ENCODE measurements at regions not wholly inside any gene's neighbourhood (a gene's known extent, or its start where the extent isn't known, plus 50 kb on each side); places are given as distances from the start of the nearest gene placed in this dataset.

- DNase-seq, result no peak
Observed at GRCh38 chr20:39280875-39281274, 318.7 kb downstream of the DHX35 start.

GRCh38 chr20:39278230-39278788 lies 316.2 kb downstream of the DHX35 start:
- DNase-seq, result no peak

DNA sequence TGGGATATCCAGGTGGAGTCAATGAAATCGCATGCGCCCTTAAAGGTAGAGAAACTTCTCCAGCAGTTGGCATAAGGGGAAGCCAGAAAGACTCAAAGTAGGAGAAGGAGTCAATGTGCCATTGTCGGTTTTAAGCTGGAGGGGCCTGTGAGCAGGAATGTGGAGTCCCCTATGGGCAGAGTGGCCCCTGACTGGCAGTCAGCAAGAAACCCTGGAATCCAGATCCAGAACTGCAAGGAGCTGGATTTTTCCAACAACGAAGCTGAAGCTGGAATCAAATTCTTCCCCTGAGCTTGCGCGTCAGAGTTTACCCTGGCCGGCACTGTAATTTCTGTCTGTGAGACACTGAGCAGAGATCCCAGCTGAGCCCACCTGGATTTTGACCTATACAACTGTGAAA lies 315.0 kb downstream of the DHX35 start:
- DNase-seq, result no peak

DNA sequence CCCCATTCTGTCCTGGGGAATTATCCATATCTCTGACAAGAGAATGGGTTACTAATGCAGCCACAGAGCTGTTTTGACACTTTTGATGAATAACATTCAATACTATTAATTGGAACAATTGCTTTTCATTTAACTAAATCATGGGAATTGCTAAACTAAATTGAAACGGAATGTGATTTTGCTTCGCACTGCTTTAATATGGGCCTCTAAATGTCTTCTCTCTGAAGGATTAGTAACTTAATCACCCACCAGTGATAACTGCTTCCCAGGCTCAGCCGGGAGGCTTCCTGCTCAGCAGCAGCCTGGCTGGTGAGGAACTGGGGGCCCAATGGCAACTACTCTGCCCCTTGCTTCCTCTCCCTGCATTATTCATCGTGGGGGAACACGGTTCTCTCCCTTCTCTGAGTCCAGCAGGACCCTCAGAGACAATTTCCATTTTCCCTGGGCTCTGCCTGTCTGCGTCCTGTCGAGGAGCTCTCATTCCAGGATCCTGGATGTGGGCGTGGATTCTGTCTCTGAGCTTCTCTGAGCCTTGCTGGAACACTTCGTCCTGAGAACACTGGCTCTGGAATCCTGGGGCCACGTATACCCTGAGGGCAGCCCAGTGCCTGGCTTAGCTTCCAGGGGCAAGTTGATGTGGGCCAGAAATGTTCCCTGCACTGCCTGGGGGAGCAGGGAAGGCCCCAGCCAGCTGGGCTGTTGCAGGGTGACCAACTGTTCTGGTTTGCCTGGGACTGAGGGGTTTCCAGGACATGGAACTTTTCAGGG lies 308.9 kb downstream of the DHX35 start:
- DNase-seq, result no peak

DNA sequence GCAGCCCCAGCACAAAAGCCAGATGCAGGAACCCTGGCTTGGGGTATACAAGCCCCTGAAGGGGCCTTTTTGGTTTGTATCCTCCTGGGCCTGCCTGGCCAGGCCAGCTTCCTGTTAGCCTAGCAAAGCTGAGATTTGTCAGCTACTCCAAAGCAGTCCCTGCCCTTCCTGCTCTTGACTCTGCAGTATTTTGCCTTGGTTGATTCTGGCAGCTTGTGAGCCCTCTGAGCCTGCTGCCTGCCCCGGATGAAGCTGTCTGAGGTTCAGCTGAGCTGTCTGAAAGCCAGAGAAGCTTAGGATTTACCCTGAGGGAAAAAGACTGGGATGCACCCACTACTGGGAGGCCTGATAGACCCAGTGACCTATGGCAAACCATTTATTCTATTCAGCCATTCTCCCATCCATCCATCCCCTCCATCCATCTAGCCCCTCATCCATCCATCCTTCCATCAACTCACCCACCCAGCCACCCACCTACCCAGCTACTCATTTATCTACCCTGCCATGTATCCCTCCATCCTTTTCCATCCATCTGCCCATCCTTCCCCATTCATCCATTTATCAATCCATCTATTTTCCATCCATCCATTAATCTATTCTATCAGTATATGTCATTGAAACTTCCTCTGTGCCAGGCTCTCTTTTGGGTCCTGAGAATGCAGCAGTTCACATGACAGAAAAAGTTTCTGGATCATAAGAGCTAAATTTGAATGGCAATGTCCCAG lies 307.5 kb downstream of the DHX35 start:
- DNase-seq, result peak; percentile 17

DNA sequence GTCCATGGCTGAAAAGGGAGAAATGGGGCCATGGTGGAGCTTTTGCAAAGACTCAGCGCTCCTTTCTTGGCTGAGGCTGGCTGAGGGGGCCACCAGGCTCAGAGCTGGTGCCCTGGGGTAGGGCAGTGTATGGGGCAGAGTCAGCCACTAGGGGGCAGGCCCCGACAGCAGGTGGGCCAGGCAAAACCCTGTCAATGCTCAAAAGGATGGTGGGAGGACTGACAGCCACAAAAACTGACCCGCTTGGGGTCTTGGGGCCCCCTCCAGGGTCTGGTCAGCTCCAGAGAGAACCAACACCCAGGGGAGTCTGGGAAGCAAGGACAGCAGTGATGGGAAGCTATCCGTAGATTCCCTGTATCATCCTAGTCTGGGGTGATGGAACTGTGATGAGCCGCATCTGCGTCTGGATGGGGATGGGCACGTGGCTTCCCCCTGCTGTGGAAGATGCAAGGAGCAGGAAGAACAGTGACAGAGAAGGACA lies 306.9 kb downstream of the DHX35 start:
- peak; percentile 36 for DNase-seq

DNA sequence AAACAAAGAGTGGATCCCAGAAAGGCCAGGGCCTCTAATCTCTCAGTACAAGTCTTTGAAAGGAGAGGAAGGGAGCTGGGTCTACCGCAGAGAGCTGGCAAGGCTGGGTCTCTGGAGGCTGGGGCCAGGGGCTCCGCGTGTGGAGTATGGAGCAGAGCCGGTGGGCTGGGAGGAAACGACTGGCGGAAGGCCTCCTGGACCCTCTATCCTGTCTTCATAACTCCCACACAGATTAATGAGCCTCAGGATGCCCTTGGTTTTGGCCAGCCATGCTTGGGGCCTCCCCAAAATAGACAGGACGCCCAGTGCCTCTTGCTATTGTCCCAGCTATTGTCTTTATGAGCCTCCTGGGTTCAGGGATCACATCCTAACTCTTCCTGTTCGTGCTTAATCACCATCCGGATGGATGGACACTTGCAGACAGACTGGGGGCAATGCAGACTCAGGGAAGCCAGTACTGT lies 306.4 kb downstream of the DHX35 start:
- peak; percentile 19 for DNase-seq

- no peak for DNase-seq
Observed at GRCh38 chr20:39266989-39267388, 304.8 kb downstream of the DHX35 start.

DNA sequence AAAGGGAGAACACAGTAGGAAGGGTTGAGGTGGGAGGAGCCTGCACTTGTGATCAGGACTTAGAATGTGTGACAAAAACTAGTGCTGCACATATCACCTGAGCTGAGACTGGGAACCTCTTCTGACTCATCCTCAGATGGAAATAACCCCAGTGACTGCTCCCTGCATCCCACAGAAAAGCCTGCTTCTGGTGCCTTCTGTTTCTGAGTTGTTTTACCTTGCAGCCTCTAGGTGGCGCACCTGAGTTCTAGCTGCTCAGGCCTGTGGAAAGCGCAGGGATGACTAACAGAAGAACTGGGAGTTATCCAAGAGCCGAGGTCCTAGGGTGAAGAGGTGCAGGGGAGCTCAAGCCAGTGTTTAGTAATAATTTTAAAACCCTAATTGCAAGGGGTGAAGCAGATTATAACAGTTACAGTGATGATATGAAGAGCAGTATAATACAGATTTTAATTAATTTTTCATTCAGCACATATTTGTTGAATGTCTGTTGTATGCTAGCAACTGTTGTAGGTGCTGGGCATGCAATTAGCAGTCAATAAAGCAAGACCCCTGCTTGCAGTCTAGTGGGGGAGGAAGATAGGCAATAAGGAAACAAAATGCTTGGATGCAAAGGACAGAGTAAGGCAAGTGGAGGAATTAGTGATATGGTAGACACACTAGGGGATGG lies 302.5 kb downstream of the DHX35 start:
- DNase-seq, result peak; percentile 68

- no peak for DNase-seq
Observed at GRCh38 chr20:39263076-39263475, 300.9 kb downstream of the DHX35 start.

GRCh38 chr20:39259808-39260207 lies 297.7 kb downstream of the DHX35 start:
- no peak for DNase-seq

- no peak for DNase-seq
Observed at GRCh38 chr20:39259010-39259803, 297.1 kb downstream of the DHX35 start.

DNA sequence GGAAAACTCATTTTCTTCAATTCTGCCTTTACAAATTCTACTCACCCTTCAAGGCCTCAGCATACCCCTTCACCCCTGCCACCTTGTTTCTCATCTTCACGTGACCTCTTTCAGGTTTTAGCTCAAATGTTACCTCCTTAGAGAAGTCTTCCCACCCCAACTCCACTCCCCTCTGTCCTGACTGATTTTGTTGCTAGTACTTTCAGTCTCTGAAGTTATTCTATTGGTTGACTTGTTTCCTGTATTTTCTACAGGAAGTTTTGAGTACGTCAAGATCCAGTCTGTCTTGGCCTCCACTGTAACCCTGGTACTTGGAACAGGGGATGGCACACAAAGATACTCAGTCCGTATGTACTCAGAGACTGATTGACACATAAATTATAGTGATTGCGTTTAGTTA lies 296.1 kb downstream of the DHX35 start:
- no peak for DNase-seq

- no peak for DNase-seq
Observed at GRCh38 chr20:39253051-39253755, 291.1 kb downstream of the DHX35 start.

- no peak for DNase-seq
Observed at GRCh38 chr20:39252035-39252434, 289.9 kb downstream of the DHX35 start.

DNA sequence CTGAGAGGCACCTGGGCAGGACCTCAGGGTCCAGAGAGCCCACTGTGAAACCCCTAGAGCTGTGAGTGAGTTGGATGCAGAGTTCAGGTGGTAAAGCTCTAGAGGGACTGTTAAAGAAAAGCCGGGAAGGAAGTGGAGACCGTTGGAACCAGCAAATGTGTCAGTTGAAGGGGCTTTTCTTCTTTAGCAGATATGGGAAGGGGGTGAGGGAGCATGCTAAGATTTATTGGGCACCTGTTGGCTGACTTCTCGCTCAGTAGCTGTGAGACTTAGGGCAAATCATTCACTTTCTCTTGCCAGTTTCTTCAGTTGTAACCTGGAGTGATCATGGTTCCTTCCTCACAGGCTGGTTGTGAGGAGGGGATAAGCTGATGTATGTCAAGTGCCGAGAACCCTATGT lies 287.7 kb downstream of the DHX35 start:
- no peak for DNase-seq

DNA sequence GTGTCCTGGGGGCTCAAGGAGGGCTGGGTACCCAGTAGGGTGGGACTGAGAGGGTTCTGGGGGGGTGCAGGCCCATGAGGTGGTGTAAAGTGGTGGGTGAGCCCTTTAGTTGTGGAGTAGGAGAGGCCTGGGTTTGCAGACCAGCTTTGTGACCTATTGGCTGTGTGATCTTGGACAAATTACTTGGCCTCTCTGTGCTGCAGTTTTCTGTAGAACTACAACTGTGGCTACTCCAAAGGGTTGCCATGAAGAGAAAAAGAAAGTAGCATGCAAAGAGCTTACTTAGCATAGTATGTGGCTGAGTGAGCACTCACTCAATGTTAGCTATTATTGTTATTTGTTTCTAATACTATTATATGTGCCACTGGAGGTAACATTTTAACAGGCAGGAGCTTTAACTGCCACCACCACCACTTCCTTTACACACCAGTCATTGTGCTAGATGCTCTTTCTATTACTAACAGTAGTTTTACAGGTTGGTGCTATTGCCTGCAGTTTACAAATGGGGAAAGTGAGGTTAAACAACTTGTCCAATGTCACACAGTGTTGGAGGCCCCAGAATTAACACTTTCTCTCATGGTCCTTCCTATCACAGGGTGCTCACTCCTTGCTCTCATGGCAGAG lies 286.8 kb downstream of the DHX35 start:
- DNase-seq, result no peak

DNA sequence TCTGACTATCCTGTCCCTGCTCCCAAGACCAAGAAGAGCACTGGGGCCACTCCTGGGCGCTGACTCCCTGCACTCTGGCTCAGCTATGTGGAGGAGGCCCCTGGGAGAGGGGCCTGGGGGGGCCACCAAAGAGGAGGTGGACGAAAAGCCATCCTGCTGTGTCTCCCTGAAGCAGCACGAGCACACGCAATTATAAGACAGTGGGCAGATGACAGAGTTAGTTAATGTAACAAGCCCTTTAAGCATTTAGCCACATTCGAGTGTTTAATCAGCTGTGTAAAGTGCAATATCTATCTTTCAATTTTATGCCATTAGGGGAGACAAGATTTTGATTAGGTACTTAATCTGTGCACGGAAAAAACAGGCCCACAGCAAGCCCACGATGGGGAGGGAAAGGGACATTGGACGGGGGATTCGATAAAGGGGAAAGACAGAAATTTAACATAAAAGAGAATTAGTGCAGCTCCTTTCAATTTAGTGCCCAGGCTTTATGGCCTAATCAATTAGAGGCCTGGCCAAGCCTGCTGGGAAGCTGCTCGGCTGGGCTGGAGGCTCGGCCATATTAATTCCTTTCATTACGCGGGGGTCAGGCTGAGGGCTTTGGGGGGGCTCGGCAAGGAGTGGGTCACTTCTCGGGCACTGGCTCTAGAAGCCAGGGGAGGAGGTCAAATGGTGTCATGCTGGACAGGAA lies 286.2 kb downstream of the DHX35 start:
- no peak for DNase-seq

DNA sequence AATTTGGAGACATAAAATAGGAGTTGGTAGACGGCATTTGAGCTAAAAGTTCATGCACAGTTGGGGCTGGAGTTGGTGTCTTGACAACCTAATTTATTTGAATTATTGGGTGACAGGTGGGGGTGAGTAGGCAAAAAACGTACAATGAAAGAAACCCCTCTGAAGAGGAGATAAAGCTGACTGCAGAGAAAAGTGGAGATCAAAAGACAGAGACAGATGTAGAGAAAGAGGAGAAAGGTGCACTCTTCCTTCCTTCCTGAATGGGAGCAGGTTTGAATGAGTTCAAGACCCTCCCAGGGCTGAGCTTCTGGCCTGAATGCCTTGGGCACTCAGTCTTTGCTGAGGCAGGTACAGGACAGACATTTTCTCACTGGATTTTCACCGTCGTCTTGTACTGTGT lies 284.3 kb downstream of the DHX35 start:
- DNase-seq, result no peak

DNA sequence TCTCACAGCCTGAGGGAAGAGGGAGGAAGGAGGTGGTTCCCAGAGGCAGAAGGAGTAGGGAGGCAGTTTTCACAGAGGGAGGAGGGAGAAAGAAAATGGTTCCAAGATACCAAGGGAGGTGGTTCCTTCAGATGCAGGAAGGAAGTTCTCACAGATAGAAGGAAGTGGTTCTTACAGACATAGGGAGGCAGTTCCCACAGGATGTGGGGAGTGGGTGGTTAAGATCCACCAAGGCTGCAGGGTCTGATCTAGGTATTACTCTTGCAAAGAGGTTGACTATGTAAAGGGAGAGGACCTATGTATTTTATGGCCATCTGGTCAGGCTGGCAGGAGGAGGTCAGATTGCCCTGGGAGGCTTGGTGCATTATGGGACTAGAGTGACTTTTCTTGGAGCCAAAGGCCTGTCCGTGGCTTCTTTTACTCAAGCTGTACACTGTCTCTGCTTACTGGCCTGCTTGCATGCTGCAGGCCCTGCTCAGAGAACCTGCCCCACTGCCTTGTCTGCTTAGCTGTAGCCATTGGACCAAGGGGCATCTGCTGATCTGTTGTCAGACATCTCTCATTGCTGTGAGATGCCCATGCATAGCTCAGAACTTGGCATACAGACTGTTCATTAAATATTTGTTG lies 283.7 kb downstream of the DHX35 start:
- DNase-seq, result no peak

Data from hindlimb muscle (tissue), 1 donor.